GM21529 (cell line): ENCODE measurements at regions not wholly inside any gene's neighbourhood (a gene's known extent, or its start where the extent isn't known, plus 50 kb on each side); places are given as distances from the start of the nearest gene placed in this dataset.
"Not testable (repeated sequence)": the region's sequence is repeated elsewhere in the genome, so short reads cannot be mapped to it uniquely, and the experiment has no call there.

Experiments
- ATAC-seq: cut with Tn5 transposase; IDR thresholded peaks from one replicate; pipeline ENCODE4 v1.9.1; 2021; ENCODE audit not compliant: unreplicated experiment

GRCh38 chr4:130855533-130855932 is 1759.6 kb downstream of the C4orf33 start:
- ATAC-seq, result no peak

DNA sequence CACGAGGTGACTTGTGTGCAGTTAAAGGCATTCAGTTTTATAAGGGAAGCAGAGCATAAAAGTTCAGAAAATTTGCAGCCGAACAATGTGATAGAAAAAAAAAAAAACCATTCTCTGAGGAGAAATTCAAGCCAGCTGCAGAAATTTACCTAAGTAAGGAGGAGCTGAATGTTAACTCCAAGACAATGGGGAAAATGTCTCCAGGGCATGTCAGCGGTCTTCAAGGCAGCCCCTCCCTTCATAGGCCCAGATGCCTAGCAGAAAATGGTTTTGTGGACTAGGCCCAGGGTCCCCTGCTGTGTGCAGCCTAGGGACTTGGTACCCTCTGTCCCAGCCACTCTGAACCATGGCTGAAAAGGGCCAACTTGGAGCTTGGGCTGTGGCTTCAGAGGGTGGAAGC is 1764.0 kb downstream of the C4orf33 start:
- no peak for ATAC-seq

DNA sequence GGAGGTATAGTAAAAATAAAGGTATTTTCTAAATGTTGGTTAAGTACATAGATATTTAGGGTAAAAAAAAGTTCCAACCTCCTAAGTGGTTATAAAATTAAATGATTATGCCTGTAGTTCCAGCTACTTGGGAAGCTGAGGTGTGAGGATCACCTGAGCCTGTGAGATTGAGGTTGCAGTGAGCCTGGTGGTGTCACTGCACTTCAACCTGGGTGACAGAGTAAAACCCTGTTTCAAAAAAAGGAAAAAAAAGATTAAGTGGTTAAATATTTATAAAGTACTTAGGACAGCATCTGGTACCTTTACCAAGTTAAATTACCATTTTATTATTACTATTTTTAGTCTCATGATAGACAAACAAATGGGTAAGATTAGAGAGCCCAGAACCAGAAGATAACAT is 1801.0 kb downstream of the C4orf33 start:
- no peak for ATAC-seq

- ATAC-seq, result no peak
Measured at GRCh38 chr4:130901321-130901720, 1805.4 kb downstream of the C4orf33 start.

- ATAC-seq, result no peak
Measured at GRCh38 chr4:130922955-130923354, 1827.0 kb downstream of the C4orf33 start.

DNA sequence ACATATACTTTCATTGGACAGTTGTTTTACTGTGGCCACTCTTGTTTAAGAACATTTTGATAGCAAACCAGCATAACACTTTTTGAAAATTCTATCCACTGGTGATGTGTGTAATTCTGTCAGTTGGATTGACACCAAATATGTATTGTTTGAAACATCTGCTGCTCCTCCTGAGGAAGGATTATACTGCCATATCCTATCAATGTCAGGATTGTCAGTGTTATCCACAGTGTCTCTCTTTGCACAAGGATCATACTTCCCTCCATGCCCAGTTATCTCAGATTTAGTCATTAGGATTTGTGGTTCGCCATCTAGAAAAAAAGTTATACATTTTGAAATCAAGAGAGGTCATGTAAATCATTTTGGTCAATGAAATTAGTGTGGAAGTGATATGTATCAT is 1859.6 kb downstream of the C4orf33 start:
- no peak for ATAC-seq

- no peak for ATAC-seq
Measured at GRCh38 chr4:130985371-130985770, 1889.4 kb downstream of the C4orf33 start.

DNA sequence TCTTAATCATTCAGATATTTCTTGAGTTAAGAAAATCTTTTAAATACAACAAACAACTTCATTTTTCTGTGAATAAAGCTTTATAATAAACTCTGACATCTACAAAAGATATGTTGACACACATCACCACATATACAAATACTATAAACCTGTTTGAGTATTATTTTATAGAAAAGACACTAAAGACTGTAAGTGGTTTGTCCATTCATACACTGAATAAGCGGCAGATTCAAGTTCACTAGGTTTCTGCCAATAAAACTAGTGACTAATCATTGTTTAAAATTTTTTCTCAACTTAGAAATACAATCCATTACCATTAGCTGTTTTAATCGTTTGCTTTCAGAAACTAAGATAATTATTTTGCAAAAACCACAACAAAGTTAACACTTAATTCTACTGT is 1900.0 kb downstream of the C4orf33 start:
- ATAC-seq, result no peak

- ATAC-seq, result no peak
Measured at GRCh38 chr4:131001371-131001770, 1905.4 kb downstream of the C4orf33 start.

GRCh38 chr4:131002132-131002531 is 1906.2 kb downstream of the C4orf33 start:
- ATAC-seq, result no peak

DNA sequence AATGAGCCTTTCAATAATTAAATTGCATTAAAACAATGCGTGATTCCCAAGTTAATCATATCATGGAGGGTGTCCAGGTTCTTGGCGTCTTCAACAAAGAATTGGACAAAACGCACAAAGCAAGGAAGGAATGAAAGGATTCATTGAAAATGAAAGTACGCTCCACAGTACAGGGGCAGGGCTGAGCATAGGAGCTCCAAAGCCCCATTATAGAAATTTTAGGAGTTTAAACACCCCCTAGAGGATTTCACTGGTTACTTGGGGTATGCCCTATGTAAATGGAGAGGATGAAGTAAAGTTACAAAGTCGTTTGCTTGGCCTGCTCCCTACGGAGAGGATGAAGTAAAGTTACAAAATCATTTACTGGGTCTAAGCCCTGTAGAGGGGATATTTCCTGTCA is 1910.4 kb downstream of the C4orf33 start:
- no peak for ATAC-seq

DNA sequence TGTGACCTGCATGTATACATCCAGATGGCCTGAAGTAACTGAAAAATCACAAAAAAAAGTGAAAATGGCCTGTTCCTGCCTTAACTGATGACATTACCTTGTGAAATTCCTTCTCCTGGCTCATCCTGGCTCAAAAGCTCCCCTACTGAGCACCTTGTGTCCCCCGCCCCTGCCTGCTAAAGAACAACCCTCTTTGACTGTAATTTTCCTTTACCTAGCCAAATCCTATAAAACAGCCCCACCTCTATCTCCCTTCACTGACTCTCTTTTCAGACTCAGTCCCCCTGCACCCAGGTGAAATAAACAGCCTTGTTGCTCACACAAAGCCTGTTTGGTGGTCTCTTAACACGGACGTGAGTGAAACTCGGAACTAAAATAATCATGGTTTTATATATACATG is 1916.0 kb downstream of the C4orf33 start:
- not testable (repeated sequence) for ATAC-seq

GRCh38 chr4:131013226-131013625 is 1917.3 kb downstream of the C4orf33 start:
- ATAC-seq, result no peak

DNA sequence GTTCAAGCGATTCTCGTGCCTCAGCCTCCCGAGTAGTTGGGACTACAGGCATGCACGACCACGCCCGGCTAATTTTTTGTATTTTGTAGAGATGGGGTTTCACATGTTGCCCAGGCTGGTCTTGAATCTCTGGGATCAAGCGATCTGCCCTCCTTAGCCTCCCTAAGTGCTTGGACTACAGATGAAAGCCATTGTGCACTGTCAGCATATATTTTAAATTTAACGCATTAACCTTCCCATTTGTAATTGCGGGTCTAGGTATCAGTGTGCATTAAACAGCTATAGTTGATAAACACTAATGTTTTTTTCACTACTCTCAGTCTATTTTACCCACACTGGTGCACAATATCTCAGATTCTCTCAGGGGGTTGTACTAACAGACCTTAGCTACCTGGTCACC is 1930.8 kb downstream of the C4orf33 start:
- no peak for ATAC-seq

- ATAC-seq, result no peak
Measured at GRCh38 chr4:131044368-131044767, 1948.4 kb downstream of the C4orf33 start.

DNA sequence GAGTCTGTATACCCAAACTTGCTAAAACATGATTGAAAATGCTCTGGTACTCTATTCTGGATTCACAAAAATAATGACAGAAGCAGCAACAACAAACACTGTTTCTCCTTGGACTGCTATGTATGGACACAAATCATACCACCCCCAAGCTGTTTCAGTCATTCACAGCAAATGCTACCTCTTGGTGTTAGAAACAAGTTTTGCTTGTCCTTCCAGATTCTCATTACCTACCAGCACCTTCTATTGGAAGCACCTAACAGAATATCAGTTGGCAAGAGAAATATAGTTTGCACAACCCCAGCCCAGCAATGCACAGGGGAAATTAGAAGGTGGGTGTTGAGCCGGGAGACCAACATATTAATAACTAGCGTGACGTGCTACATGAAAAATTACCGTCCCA is 1950.9 kb downstream of the C4orf33 start:
- ATAC-seq, result no peak

GRCh38 chr4:131052646-131053045 is 1956.7 kb downstream of the C4orf33 start:
- no peak for ATAC-seq

DNA sequence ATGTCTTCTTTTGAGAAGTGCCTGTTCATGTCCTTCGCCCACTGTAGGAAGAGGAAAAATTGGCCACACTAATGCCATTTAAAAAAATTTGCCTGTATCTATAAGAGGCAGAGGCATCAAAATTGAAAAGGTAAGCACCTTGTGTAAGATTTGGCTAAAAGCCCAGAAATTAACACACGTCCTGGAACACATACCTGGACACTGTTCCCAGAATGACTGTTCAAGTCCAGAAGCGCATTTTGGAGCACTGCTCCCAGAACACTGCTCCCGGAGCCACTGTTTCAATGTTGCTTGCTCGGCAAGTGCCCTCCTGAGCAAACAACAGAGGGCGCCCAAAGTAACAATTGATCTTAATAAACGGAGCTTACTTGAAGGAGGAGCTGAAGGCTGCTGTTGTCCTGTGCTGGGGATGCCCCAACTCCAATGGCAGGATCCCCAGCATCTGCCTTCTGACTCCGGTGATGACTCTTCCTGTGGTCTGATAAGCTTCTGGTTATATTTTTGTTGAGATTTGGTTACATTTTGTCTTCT is 1958.6 kb downstream of the C4orf33 start:
- no peak for ATAC-seq

GRCh38 chr4:131061734-131062133 is 1965.8 kb downstream of the C4orf33 start:
- ATAC-seq, result no peak

GRCh38 chr4:131063878-131064277 is 1967.9 kb downstream of the C4orf33 start:
- no peak for ATAC-seq

DNA sequence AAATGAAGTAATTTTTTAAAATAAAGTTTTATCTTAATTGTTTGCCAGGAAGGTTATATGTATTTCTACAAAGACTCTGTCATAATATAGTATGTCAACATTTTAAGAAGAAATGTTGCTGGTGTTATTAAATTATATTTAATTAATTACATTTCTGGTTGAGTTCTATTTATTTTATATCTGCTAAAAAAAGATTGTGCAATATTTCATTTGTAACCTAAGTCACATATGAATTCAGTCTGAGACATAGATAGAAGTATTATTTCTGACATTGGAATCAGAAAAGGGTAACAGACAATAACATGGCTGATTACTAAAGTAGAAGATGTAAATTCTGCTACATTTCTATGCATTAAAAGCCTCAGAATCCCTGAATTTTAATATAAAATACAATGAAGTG is 1985.1 kb downstream of the C4orf33 start:
- no peak for ATAC-seq

- no peak for ATAC-seq
Measured at GRCh38 chr4:131084997-131085396, 1989.0 kb downstream of the C4orf33 start.

DNA sequence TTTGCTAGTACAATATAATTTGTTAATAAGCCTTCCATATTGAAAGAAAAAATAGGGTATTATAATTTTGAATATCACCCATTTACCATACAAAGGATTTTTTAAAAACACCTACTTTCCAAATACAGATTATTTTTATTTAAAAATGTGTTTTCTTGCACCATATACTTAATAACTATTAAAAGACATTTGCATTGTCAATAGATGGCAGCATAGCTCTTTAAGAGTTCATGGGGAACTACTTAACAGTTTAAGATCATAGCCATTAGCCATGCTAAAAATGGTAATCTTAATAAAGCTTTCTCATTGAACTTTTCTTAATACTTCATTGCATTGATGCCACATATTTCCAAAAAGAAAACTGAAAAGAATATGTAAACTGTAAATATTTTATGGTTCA is 1995.9 kb downstream of the C4orf33 start:
- no peak for ATAC-seq

DNA sequence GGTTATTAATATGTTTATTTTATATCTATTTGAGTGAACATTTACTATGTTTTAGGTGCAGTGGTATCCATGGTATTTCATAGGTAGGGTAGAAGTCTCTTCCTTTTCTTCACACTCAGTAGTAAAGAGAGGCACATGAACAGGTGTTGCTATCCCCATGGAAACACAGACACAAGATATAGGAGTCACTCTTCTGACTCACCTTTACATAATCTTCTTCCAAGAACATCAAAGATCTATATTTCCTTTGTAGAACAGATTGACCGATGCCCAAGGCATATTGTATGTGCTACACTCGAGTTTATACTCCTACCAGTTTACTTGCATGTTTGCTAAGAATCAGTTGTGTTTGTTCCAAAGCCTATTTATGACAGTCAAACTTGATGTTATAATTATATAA is 1997.4 kb downstream of the C4orf33 start:
- ATAC-seq, result no peak
